BJ (cell line): ENCODE measurements at regions not wholly inside any gene's neighbourhood (a gene's known extent, or its start where the extent isn't known, plus 50 kb on each side); places are given as distances from the start of the nearest gene placed in this dataset.

Source experiments
- CTCF ChIA-PET: fragments of 350-600 bp; formaldehyde crosslinking; extraction: SDS; loops from one replicate; lab custom pipeline; 2021; ENCODE audit warnings: antibody characterized with exemption, inconsistent platforms; lab: Yijun Ruan, JAX
- POLR2A ChIA-PET: fragments of 300-600 bp; sonication (Branson Sonifier 250); formaldehyde crosslinking; extraction: SDS; loops from one replicate; lab custom pipeline; 2021; ENCODE audit warnings: antibody characterized with exemption; lab: Charles Lee
- DNase-seq: peaks from one replicate; pipeline ENCODE4 v3.0.0-alpha.2; 2011; ENCODE audit warnings: low read depth
- H3K27me3 ChIP-seq: 2 replicates; pipeline ENCODE4 v1.6.0; 2011; ENCODE audit warnings: low read length; ENCODE audit not compliant: control insufficient read depth, insufficient read depth
- H3K36me3 ChIP-seq: 2 replicates; pipeline ENCODE4 v1.5.1; 2011; ENCODE audit warnings: low read length; ENCODE audit not compliant: control insufficient read depth, insufficient read depth
- H3K4me3 ChIP-seq: 2 replicates; pipeline ENCODE4 v1.5.1; 2011; ENCODE audit warnings: low read depth, mild to moderate bottlenecking, control low read depth, low read length
- CTCF ChIP-seq: IDR thresholded peaks from 2 replicates; pipeline ENCODE4 v1.5.1; 2011; ENCODE audit warnings: low read depth, mild to moderate bottlenecking, control low read depth, inconsistent platforms, low read length, moderate library complexity; ENCODE audit not compliant: insufficient read depth

DNA sequence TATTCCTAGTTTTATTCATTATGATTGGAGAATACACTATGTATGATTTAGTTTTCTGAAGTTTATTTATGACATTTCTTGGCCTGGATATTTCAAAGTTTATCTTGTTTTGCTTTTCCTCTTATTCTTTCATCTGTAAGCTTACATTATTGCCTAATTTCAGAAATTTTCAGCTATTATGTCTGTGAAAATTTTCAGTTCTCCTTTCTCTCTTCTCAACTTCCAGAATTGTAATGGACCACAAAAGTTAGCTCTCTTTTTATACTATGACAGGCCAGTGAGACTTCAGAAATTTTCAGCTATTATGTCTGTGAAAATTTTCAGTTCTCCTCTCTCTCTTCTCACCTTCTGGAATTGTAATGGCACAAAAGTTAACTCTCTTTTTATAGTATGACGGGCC lies 97.2 kb upstream of the SCN7A start:
- Histone ChIP-seq H3K36me3 (no peaks in the 10 kb centered on the region), H3K27me3 (no peaks in the 10 kb centered on the region), H3K4me3 (no peak overlapping the region)
- no peak for DNase-seq
- CTCF ChIA-PET, result no interaction called here
- no peak for TF ChIP-seq CTCF
- POLR2A ChIA-PET, result no interaction called here

GRCh38 chr2:166573391-166573790 lies 79.3 kb upstream of the SCN7A start:
- H3K27me3 ChIP-seq, result no peaks in the 10 kb centered on the region
- peak; percentile 18 for DNase-seq
- TF ChIP-seq CTCF, result no peak
- ChIA-PET CTCF (no interaction called here), POLR2A (no interaction called here)
- H3K36me3 ChIP-seq, result no peaks in the 10 kb centered on the region
- H3K4me3 ChIP-seq, result no peak overlapping the region

DNA sequence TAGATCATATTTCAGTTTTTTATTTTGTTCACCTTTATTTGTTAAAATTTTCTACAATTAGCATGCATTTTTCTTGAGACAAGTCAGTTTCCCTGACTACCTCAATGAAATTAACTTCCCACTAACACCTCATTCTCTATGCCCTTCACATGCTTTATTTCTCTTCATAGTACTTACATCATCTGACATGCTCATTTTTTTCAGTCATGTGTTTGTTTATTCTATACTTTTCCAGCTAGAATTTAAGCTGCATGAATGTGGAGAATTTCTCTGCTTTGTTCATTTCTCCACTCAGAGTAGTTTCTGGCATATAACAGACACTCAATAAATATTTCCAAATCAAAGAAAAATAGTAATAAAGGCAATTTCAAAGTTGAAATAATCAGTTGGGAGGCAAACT lies 78.9 kb upstream of the SCN7A start:
- ChIA-PET POLR2A (no interaction called here), CTCF (no interaction called here)
- no peak for DNase-seq
- Histone ChIP-seq H3K4me3 (no peak overlapping the region), H3K36me3 (no peaks in the 10 kb centered on the region), H3K27me3 (no peaks in the 10 kb centered on the region)
- no peak for TF ChIP-seq CTCF

DNA sequence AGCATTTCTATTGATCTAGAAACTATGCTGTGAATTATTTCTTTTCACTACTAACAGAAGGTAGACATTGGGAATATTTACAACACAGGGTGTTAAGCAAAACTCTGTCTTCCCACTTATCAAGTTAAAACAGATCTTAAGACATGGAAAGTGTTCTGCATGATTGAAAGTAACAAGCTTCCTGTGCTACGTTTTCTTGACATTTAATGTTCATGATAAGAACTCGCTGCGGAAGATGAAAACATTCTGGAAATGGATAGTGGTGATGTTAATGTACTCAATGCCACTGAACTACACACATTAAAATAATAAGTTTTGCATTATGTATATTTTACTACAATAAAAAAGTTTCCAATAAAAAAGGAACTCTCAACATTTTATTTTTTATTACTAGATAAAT lies 74.4 kb upstream of the SCN7A start:
- Histone ChIP-seq H3K27me3 (no peaks in the 10 kb centered on the region), H3K36me3 (no peaks in the 10 kb centered on the region), H3K4me3 (no peak overlapping the region)
- DNase-seq, result no peak
- ChIA-PET CTCF (interaction anchor here (0.8 kb wide), 1 partner anchor 80 kb away, joined by 3 read pairs; no protein-coding TSS in a partner anchor), POLR2A (no interaction called here)
- TF ChIP-seq CTCF, result no peak

- no peak overlapping the region for H3K4me3 ChIP-seq
- ChIA-PET POLR2A (no interaction called here), CTCF (no interaction called here)
- DNase-seq, result no peak
- no peak for TF ChIP-seq CTCF
- no peaks in the 10 kb centered on the region for H3K27me3 ChIP-seq
- no peaks in the 10 kb centered on the region for H3K36me3 ChIP-seq
Observed at GRCh38 chr2:166565501-166565900, 71.5 kb upstream of the SCN7A start.
